Body of pancreas (tissue), 4 donors: ENCODE measurements at regions not wholly inside any gene's neighbourhood (a gene's known extent, or its start where the extent isn't known, plus 50 kb on each side); places are given as distances from the start of the nearest gene placed in this dataset.

Experiments
- CTCF ChIP-seq, 7 experiments: fragments of 450-650 bp in 4 of 7; fragments of 200-600 bp in 3 of 7; sonication (generic) in 3 of 7; IDR thresholded peaks; one replicate each; pipeline ENCODE4 v1.5.1; 2016 to 2019; ENCODE audit warnings: antibody characterized with exemption in 7 of 7
- POLR2A ChIP-seq, 3 donors: fragments of 450-650 bp; IDR thresholded peaks; one replicate each; pipeline ENCODE4 v1.6.1; 2016; ENCODE audit warnings: antibody characterized with exemption in 3 of 3, mild to moderate bottlenecking in 2 of 3

- TF ChIP-seq POLR2A (IDR thresholded peaks at IDR 0.05) (no peak), CTCF (IDR thresholded peaks at IDR 0.05) (no peak)
Observed at GRCh38 chr18:78562531-78562961, 417.1 kb upstream of the SALL3 start.
